ENCODE measurements at regions not wholly inside any gene's neighbourhood (a gene's known extent, or its start where the extent isn't known, plus 50 kb on each side); places are given as distances from the start of the nearest gene placed in this dataset.

DNA sequence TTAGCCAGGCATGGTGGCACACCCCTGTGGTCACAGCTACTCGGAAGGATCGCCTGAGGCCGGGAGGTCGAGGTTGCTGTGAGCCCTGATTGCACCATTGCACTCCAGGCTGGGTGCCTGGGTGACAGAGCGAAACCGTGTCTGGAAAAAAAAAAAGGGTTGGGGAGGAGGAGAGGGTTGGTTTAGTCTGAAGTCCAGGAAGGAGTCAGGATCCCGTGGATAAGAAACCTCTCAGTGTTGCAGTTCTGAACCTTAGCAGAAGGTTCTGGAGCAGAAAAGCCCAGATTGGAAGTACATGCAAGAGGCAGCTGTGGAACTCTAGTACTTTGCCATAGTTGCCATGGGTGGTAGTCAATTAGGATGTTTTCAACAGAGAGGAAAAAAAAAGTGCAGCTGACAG lies 125.2 kb upstream of the CPEB4 start:
- ATAC-seq (no peak), DNase-seq (ENCODE audit: low spot score in 2 of 2) (no peak)
- H3K9me3 Mint-ChIP-seq, result no peaks in the 10 kb centered on the region
- no peak overlapping the region for H3K27ac Mint-ChIP-seq
- no peaks in the 10 kb centered on the region for H3K36me3 Mint-ChIP-seq

DNA sequence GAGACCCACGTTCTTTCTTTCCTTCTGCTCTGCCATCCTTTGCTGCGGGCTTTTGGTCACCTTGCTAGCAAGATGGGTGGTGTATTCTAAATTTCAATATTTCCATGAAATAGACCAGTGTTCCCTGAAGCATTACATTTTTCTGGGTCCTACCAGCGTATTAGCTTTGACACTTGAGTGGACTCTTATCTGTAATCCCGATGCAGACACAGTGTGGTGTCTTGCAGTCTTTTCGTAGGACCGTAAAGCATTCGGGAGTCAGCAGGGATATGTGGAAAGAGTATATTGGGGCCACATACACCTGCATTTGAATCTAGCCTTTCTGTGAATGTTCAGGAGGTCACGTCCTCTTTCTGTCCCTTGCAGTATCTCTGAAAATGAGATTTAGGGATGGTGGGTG lies 124.7 kb upstream of the CPEB4 start:
- no peak overlapping the region for H3K27ac Mint-ChIP-seq
- DNase-seq (ENCODE audit: low spot score in 2 of 2), result no peak
- ATAC-seq, result no peak
- H3K36me3 Mint-ChIP-seq, result no peaks in the 10 kb centered on the region
- no peaks in the 10 kb centered on the region for H3K9me3 Mint-ChIP-seq

DNA sequence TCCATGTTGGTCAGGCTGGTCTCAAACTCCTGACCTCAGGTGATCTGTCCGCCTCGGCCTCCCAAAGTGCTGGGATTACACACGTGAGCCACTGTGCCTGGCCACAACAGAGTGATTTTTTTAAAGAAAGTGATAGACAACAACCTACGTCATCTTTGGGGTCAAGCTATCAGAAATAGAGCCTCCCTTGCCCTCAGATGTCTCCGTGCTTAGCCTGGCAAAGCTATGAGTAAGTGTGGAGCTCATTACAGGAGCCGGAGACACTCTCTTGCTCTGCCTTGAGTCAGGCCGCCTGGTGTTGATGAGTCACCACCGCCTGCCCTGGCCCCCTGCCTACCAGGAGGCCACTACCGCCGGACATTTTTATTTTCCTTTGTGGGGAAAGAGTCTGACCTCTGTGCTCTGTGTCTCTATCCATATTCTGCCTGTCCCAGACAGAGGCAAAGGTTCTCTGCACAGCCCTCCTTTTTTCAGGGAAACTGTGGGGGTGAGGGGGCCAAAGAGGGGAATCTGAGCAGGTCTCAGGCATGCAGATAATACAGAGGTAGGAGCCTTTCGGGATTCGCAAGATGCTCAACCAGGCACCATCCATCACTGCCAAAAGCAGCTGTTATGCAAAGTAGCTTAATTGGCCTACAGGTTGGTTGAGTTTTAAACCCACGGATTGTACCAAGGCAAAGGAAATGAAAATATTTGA lies 123.7 kb upstream of the CPEB4 start:
- ATAC-seq (no peak), DNase-seq (ENCODE audit: low spot score in 2 of 2) (no peak)
- Mint-ChIP-seq H3K9me3 (no peaks in the 10 kb centered on the region), H3K36me3 (no peaks in the 10 kb centered on the region), H3K27ac (no peak overlapping the region)

DNA sequence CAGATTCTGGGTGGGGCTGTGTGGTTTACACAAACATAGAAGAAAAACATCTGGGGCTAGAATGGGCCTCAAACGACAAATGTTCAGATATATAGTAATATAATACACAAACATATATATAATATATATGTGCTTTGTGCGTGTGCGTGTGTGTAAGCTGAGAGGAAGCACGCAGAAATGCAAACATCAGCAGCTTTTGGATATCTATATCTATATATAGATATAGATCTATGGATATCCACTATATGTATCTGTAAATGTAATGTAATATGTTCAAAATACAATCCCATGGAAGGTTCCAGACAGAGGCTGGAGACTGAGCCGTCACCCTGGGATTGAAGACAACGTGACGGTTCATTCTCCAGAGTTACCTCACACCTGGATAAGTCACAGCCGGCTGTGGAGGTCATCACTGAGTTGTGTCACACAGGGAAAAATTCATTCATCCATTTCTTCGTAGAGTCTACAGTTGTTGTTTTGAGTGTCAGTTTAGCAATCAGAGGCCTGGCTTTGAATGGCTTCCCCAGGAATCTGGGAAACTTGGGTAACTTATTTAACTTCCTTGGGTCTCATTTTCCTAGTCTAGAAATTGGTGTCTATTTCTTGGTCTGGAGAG lies 123.0 kb upstream of the CPEB4 start:
- ATAC-seq, result no peak
- no peaks in the 10 kb centered on the region for H3K9me3 Mint-ChIP-seq
- H3K36me3 Mint-ChIP-seq, result no peaks in the 10 kb centered on the region
- H3K27ac Mint-ChIP-seq, result no peak overlapping the region
- no peak for DNase-seq (ENCODE audit: low spot score in 2 of 2)

DNA sequence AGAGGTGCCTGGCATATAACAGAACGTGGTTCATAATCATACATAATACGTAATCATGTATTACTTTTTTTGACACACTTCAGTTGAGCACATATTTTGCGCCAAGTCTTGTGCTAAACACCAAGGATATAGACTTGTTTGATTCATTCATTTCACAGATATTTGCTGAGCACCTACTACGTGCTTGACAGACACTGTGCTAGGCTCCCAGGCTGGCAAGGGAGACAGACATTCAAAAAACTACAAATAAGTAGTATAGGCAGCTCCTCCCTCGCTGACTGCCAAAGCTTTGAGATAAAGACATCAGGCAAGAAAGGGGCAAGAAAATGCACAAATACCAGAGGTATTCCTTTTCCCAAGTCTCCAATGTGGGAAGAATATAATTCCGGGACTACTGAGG lies 122.5 kb upstream of the CPEB4 start:
- Mint-ChIP-seq H3K27ac (no peak overlapping the region), H3K36me3 (no peaks in the 10 kb centered on the region), H3K9me3 (no peaks in the 10 kb centered on the region)
- DNase-seq (ENCODE audit: low spot score in 2 of 2), result no peak
- no peak for ATAC-seq

DNA sequence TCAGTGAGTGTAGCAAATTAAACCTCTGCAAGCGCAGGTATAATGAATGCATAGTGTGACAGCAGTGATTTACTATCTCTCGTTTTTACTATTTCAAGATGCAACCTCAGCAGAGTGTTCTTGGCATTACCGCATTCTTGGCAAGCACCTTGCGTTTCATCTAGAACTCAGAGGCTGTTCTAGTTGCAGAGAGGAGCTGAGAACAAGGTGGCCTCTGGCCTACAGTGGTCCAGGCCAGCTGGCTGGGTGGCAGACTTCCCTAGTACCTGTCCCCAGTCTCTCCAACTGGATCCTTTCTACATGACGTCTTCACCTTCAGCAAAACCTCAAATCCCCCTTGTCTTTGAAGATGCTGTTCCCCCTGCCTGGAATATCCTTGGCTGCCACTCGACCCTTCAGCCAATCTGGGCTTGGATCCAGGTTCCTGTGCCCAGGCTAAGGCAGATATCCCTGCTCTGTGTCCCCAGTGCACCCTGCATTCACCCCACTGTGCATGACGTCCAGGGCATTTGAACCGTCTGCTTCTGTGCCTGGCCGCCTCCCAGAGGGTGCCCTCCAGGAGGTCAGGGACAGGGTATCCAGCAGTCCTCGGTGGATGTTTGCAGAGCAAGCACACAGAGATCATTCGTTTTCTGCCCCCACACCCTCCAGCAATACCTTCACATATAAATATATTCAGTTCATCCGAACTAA lies 120.4 kb upstream of the CPEB4 start:
- Mint-ChIP-seq H3K9me3 (no peaks in the 10 kb centered on the region), H3K36me3 (no peaks in the 10 kb centered on the region), H3K27ac (peak overlapping the region in 1 of 2 donors; percentile 60)
- DNase-seq (ENCODE audit: low spot score in 2 of 2) (no peak), ATAC-seq (no peak)

DNA sequence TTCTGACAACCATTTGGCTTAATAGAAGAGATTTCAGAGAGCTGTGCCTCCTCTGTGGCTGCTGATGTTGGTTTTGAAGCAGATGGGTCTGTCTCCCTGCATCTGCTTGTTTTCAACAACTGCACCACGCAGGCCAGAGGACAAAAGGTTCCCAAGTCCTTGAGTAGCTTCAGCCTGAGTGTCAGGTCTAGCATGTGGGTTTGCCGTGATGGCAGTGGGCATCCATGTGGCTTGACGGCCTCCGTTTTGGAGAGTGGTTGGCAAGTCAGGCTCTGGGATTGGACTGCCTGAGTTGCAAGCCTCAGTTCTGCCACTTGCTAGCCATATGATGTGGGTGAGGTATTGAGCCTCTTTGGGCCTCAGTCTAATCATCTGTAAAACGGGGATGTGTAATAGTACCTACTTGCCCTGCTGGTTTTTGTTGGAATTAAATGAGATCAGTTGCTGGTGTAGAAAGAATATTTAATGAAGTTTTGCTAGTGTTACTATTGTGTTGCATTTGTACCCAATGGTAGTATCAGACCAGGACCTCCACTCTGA lies 119.8 kb upstream of the CPEB4 start:
- no peaks in the 10 kb centered on the region for H3K9me3 Mint-ChIP-seq
- H3K36me3 Mint-ChIP-seq, result no peaks in the 10 kb centered on the region
- H3K27ac Mint-ChIP-seq, result no peak overlapping the region
- no peak for ATAC-seq
- DNase-seq (ENCODE audit: low spot score in 2 of 2), result no peak

DNA sequence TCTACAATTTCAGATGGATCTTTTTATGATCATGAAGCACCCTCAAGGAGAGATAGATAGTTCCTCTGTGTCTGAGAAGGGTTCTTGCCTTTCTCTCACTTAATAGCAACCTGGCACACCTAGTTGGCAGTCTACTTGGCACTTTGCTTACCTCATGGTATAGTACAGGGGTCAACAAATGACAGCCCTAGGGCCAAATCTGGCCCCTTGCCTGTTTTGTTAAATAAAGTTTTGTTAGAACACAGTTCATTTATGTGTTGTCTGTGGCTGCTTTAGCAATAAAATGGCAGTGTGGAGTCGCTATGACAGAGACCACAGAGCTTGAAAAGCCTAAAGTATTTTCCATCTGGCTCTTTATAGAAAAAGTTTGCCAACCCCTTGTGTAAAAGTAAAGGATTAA lies 119.3 kb upstream of the CPEB4 start:
- Mint-ChIP-seq H3K27ac (no peak overlapping the region), H3K9me3 (no peaks in the 10 kb centered on the region), H3K36me3 (no peaks in the 10 kb centered on the region)
- ATAC-seq, result no peak
- no peak for DNase-seq (ENCODE audit: low spot score in 2 of 2)

DNA sequence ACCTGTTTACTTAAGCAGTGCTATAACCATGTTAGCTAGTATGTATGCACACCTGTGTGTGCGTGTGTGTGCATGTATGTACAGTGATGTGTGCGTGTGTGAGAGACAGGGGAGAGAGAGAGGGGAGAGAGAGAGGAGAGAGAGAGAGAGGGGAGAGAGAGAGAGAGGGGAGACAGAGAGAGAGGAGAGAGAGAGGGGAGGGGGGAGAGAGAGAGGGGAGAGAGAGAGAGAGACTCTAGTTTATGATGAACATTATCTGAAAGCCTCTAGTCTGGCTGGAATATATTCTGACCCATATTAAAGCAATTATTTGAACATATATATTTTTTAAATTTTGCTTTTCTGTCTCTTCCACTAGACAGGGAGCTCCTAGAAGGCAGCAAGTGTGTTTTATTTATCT lies 117.5 kb upstream of the CPEB4 start:
- no peak for ATAC-seq
- Mint-ChIP-seq H3K36me3 (no peaks in the 10 kb centered on the region), H3K9me3 (no peaks in the 10 kb centered on the region), H3K27ac (no peak overlapping the region)
- DNase-seq (ENCODE audit: low spot score in 2 of 2), result no peak

DNA sequence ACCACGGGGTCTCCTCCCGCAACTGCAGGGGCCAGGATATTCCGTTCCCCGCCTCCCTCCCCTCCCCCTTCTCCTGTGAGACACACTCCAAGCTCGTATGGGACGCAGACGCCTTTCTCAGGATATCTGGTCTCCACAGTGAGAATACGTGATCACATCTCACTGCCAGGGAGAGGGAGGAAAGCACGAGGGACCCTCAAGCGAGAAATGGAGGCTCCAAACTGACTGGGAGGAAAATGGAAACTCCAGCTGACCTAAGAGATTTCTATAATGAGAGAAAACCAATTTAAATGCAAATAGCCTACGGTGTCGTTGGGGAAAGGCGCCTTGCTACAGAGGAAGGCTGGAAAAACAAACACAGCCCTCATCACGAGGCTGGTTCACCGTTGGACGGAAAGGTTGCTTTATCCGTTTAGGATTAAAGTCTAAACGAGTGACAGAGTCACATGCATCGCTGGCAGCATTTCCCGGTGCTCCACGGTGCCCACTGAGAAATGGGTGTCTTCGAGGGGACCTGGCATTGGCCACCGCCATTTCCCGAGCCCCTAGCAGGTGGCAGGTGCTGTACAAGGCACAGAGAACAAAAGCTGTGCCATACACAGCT lies 116.9 kb upstream of the CPEB4 start:
- Mint-ChIP-seq H3K36me3 (no peaks in the 10 kb centered on the region), H3K27ac (no peak overlapping the region), H3K9me3 (no peaks in the 10 kb centered on the region)
- ATAC-seq (no peak), DNase-seq (ENCODE audit: low spot score in 2 of 2) (no peak)

DNA sequence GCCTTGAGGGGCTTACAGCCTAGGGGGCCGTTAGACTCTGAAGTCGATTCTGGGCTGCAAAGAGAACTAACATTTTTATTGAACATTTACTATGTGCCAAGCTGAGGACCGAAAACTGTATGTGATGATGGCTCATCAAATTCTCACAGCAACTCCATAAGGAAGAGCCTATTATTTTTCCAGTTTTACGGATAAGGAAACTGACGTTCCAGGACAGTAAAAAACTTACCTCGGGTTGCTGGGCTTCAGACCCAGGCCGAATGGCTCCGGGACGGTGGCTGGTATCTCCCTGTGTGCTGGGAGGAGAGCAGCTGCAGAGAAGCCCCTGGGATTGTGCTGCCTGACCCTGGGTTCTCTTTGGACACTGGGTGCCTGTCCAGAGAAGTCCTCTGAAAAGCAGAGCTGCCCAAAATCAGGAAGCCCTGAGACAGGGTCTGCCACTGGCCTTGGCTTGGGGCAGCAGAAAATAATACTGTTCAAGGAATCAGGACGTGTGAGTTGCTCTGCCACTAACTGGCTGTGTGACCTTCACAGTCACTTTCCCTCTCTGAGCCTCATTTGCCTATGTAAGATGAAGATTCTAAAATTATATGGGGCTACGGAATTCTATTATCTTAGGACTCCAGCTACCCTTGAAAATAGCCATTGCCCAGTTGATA lies 116.3 kb upstream of the CPEB4 start:
- DNase-seq (ENCODE audit: low spot score in 2 of 2) (no peak), ATAC-seq (no peak)
- Mint-ChIP-seq H3K27ac (no peak overlapping the region), H3K36me3 (no peaks in the 10 kb centered on the region), H3K9me3 (no peaks in the 10 kb centered on the region)

DNA sequence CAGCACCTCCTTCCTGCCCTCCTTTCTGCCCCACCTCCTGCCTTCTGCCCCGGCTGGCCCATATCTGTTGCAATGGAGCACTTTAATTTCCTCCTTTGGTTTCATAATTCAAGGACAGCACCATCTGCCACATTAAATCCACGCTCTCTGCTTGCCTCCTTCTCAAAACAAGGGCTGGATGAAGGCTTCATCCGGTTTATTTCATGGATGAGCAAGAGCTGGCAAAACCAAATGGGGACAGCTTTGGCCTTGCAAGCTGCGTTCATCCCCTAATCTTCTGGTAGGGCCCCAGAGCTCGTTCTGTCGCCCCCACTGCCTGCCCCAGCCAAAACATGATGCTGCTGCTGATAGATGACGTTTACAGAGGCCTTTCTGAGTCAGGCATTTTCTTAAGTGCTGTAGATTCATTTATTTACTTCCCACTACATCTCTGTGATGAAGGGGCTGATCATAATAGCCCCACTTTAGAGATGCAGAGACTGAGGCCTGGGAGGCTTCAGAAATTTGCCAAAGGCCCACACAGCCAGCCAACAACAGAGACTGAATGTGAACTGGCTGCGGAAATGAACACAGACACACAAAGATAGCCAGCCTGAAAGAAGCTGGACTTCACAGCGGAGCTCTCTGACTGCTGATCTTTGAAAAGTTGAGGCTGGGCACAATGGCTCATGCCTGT lies 115.6 kb upstream of the CPEB4 start:
- no peaks in the 10 kb centered on the region for H3K36me3 Mint-ChIP-seq
- ATAC-seq (no peak), DNase-seq (ENCODE audit: low spot score in 2 of 2) (no peak)
- H3K27ac Mint-ChIP-seq, result no peak overlapping the region
- no peaks in the 10 kb centered on the region for H3K9me3 Mint-ChIP-seq

DNA sequence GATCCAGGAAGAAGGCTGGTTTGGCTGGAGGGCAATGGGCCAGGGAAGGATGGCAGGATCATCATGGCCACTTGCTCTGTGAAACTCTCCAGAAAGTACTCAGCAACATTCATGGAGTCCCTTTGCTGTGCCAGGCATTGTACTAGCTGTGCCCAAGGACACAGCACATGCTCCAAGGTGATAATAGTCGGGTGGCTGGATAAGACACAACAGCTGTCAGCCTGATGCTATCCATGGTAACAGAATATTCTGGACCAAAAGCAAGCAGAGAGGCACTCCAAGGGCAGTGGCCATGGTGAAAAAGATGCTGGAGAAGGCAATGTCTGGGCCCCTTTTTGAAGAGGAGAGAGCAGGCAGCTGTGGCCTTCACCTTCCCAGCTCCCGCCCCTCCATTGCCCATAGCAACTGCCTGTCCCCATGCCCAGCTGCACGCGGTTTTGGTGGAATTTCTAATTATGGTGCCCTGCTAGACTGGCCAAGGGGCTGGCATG lies 113.8 kb upstream of the CPEB4 start:
- no peak overlapping the region for H3K27ac Mint-ChIP-seq
- no peaks in the 10 kb centered on the region for H3K36me3 Mint-ChIP-seq
- H3K9me3 Mint-ChIP-seq, result no peaks in the 10 kb centered on the region
- ATAC-seq (no peak), DNase-seq (ENCODE audit: low spot score in 2 of 2) (no peak)

DNA sequence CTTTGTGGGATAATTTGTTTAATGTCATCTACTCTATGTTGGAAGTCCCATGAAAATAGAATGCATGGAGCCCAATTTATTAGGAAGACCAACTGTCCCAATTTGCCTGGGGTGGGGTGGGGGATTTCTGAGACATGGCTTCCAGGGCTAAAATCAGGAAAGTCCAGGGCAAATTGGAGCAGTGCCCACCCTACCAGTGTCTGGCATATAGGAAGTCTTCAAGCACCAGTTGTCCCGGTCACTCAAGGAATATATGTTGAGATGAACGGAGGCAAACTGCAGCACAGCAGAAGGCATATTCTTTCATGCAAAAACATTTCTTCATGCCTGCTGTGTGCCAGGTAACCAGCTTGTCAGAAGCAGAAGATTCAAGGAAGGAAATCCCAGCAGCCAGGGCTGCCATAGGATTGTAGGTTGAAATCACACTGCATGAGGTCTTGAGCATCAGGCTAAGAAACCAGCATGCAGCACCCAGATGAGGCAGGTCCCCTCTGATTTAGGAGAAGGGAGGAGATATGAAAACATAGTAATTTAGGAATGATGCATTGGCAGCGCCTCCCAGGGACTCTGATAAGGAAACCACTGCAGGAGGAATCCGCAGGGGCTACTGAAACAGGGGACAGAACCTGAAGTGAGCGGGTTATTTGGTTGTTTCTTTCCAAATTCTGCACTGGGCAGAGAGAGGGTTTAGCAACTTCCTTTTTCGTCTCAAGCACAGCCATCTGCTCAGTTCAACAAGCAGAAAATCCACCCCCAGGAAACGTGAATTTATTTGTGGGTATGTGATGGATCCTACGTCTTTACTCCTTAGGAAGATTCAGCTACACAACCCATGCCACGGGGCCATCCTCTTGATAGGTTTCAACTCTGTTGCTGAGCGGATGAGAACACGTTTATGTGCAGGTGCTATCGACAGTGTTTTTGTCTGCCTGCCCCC lies 112.6 kb upstream of the CPEB4 start:
- ATAC-seq, result no peak
- Mint-ChIP-seq H3K36me3 (no peaks in the 10 kb centered on the region), H3K27ac (no peak overlapping the region), H3K9me3 (no peaks in the 10 kb centered on the region)
- DNase-seq (ENCODE audit: low spot score in 2 of 2), result no peak

DNA sequence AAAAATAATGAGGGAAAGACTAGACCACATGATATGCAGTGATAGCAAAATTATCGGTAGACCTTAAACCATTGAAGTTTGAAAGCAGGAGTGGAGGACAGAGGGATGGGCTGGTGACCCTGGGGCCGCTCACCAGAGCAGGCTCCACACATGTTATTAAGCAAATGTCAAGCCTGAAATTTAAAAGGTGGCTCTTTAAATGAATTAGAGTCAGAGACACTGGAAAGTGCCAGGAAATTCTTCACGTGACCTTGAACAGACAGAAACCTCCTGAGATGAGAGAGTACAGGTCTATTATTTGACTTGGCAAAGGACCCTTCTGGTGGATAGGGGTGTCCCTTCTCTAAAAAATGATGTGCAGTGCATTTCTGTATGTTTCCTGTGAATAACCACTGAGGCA lies 111.0 kb upstream of the CPEB4 start:
- Mint-ChIP-seq H3K9me3 (no peaks in the 10 kb centered on the region), H3K36me3 (no peaks in the 10 kb centered on the region), H3K27ac (no peak overlapping the region)
- no peak for DNase-seq (ENCODE audit: low spot score in 2 of 2)
- ATAC-seq, result no peak
